ENCODE measurements at regions not wholly inside any gene's neighbourhood (a gene's known extent, or its start where the extent isn't known, plus 50 kb on each side); places are given as distances from the start of the nearest gene placed in this dataset.

DNA sequence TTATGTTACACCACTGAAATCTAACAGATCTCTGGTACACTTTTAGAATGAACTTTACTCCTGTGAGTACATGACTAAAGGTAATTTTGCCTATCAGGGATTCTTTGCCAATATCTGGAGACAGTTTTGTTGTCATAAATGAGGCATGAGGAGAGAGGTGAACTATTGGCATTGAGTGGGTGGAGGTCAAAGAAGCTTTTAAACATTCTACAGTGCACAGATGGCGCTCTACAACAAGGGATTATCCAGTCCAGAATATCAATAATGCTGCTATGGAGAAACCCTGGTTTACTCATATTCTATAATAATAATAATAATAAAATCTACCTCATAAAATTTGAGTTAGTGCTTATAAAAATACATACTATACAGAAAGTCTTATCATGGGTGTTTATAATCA, 702.3 kb downstream of the SI start:
- no peak overlapping the region for H3K4me3 Mint-ChIP-seq (ENCODE audit: low read depth, unreplicated experiment)
- H3K9me3 Mint-ChIP-seq (ENCODE audit: low read depth, unreplicated experiment) = no peaks in the 10 kb centered on the region
- intact Hi-C loops (cut with micrococcal nuclease; ENCODE audit: unreplicated experiment) = loop anchor here (1.0 kb wide), 1 partner anchor 810 kb away; no protein-coding TSS in a partner anchor
- peak; percentile 11 for DNase-seq
- no peaks in the 10 kb centered on the region for H3K27me3 Mint-ChIP-seq (ENCODE audit: unreplicated experiment)
- CTCF ChIA-PET = interaction anchor here (0.7 kb wide), 1 partner anchor 793 kb away, joined by 3 read pairs; no protein-coding TSS in a partner anchor
- TF ChIP-seq, protein P1, sequence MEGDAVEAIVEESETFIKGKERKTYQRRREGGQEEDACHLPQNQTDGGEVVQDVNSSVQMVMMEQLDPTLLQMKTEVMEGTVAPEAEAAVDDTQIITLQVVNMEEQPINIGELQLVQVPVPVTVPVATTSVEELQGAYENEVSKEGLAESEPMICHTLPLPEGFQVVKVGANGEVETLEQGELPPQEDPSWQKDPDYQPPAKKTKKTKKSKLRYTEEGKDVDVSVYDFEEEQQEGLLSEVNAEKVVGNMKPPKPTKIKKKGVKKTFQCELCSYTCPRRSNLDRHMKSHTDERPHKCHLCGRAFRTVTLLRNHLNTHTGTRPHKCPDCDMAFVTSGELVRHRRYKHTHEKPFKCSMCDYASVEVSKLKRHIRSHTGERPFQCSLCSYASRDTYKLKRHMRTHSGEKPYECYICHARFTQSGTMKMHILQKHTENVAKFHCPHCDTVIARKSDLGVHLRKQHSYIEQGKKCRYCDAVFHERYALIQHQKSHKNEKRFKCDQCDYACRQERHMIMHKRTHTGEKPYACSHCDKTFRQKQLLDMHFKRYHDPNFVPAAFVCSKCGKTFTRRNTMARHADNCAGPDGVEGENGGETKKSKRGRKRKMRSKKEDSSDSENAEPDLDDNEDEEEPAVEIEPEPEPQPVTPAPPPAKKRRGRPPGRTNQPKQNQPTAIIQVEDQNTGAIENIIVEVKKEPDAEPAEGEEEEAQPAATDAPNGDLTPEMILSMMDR (IDR thresholded peaks at IDR 0.05; ENCODE audit: unreplicated experiment) = no peak
- H3K4me1 Mint-ChIP-seq (ENCODE audit: low read depth, unreplicated experiment) = no peaks in the 10 kb centered on the region
- H3K27ac Mint-ChIP-seq (ENCODE audit: unreplicated experiment) = no peak overlapping the region
- no TSS peak for BruUV-seq (replicated peaks)
- H3K36me3 Mint-ChIP-seq (ENCODE audit: insufficient read depth, unreplicated experiment) = no peaks in the 10 kb centered on the region

DNA sequence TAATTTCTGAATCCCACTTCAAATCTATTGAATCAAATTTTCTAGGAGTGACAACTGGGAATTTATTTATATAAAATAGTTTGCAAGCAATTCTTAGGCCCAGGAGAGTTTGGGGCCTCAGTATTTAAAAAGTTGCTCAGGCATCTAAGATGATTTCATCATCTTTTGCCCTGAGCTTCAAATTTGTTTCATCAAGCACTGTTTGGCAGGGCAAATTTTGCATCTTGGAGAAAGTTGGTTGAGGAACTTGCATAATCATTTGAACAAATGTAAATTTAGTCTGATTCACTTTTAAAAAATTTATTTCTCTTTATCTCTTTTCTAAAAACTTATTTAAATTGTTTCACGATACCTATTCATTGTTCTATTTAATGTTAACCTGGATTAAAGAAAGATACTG, 702.8 kb downstream of the SI start:
- Mint-ChIP-seq H3K27ac (ENCODE audit: unreplicated experiment) (no peak overlapping the region), H3K4me3 (ENCODE audit: low read depth, unreplicated experiment) (no peak overlapping the region), H3K36me3 (ENCODE audit: insufficient read depth, unreplicated experiment) (no peaks in the 10 kb centered on the region), H3K9me3 (ENCODE audit: low read depth, unreplicated experiment) (no peaks in the 10 kb centered on the region), H3K4me1 (ENCODE audit: low read depth, unreplicated experiment) (no peaks in the 10 kb centered on the region), H3K27me3 (ENCODE audit: unreplicated experiment) (no peaks in the 10 kb centered on the region)
- TF ChIP-seq, protein P1 (IDR thresholded peaks at IDR 0.05; ENCODE audit: unreplicated experiment) = no peak
- no peak for DNase-seq
- CTCF ChIA-PET = no interaction called here
- intact Hi-C loops (cut with micrococcal nuclease; ENCODE audit: unreplicated experiment) = no loop called here
- no TSS peak for BruUV-seq (replicated peaks)

DNA sequence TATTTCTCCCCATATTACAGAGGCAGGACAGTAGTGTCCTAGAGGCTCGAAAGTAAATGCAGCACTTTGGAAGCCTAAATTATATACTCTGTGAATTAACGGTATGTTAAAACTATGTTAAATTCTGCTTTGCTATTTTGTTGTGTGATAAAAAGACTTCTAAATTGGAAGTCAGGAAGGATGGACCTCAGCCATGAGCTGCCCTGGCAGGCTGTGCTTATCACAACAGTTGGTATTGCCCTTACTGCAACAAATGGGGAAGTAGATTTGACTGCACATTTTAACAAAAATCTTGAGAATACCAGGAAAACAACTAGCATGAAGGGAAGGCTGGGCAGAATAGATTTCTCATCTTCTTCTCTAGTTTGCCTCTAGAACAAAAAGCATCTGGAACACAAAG, 706.6 kb downstream of the SI start:
- TF ChIP-seq, protein P1 (IDR thresholded peaks at IDR 0.05; ENCODE audit: unreplicated experiment) = no peak
- Mint-ChIP-seq H3K27me3 (ENCODE audit: unreplicated experiment) (no peaks in the 10 kb centered on the region), H3K9me3 (ENCODE audit: low read depth, unreplicated experiment) (no peaks in the 10 kb centered on the region), H3K4me3 (ENCODE audit: low read depth, unreplicated experiment) (no peak overlapping the region), H3K27ac (ENCODE audit: unreplicated experiment) (no peak overlapping the region), H3K4me1 (ENCODE audit: low read depth, unreplicated experiment) (no peaks in the 10 kb centered on the region), H3K36me3 (ENCODE audit: insufficient read depth, unreplicated experiment) (no peaks in the 10 kb centered on the region)
- intact Hi-C loops (cut with micrococcal nuclease; ENCODE audit: unreplicated experiment) = no loop called here
- no TSS peak for BruUV-seq (replicated peaks)
- CTCF ChIA-PET = no interaction called here
- no peak for DNase-seq

DNA sequence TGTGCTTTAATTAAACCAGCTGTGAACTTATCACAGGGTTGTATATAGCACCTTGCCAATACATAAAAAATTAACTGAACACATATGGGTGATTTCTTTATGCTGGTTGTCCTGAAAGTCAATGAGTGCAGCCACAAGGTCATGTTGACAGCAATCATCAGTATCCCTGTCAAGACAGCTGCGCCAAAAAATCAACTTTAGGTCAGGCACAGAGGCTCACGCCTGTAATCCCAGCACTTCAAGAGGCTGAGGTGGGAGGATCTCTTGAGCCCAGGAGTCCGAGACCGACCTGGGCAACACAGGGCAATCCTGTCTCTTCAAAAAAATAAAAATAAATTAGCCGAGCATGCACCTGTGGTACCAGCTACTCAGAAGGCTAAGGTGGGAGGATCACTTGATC, 707.3 kb downstream of the SI start:
- Mint-ChIP-seq H3K9me3 (ENCODE audit: low read depth, unreplicated experiment) (no peaks in the 10 kb centered on the region), H3K27me3 (ENCODE audit: unreplicated experiment) (no peaks in the 10 kb centered on the region), H3K36me3 (ENCODE audit: insufficient read depth, unreplicated experiment) (no peaks in the 10 kb centered on the region), H3K27ac (ENCODE audit: unreplicated experiment) (no peak overlapping the region), H3K4me3 (ENCODE audit: low read depth, unreplicated experiment) (no peak overlapping the region), H3K4me1 (ENCODE audit: low read depth, unreplicated experiment) (no peaks in the 10 kb centered on the region)
- BruUV-seq (replicated peaks) = no TSS peak
- DNase-seq = no peak
- TF ChIP-seq, protein P1 (IDR thresholded peaks at IDR 0.05; ENCODE audit: unreplicated experiment) = no peak
- CTCF ChIA-PET = interaction anchor here (0.7 kb wide), 1 partner anchor 378 kb away, joined by 3 read pairs; no protein-coding TSS in a partner anchor
- intact Hi-C loops (cut with micrococcal nuclease; ENCODE audit: unreplicated experiment) = no loop called here

Data from Calu3 (cell line).